ENCODE measurements at regions not wholly inside any gene's neighbourhood (a gene's known extent, or its start where the extent isn't known, plus 50 kb on each side); places are given as distances from the start of the nearest gene placed in this dataset.
A peak's percentile ranks its signal among the peaks of the same experiment; 100 is the strongest.

GRCh38 chr7:22005151-22005550 is 59.5 kb upstream of the CDCA7L start:
- ATAC-seq (ENCODE audit: insufficient read depth, low FRiP score) (no peak), DNase-seq (no peak)
- H3K27ac ChIP-seq (ENCODE audit: low read depth in 1 of 2, low read length in 1 of 2): no peak overlapping the region
- 82 to 86% methylated on average over 1 of the region's 1 CpG for WGBS, 2 donors
- H3K9ac ChIP-seq (ENCODE audit: insufficient read depth in 1 of 2, low read length in 2 of 2): no peak overlapping the region
- H3K4me3 ChIP-seq: no peak overlapping the region
- H3K4me1 ChIP-seq (ENCODE audit: control insufficient read depth in 5 of 5, insufficient read depth in 5 of 5, low read length in 5 of 5): peaks cover 0 to 5% (median 0%) of the 10 kb centered on the region in 5 donors
- no peaks in the 10 kb centered on the region for H3K9me3 ChIP-seq (ENCODE audit: control insufficient read depth in 4 of 4, insufficient read depth in 3 of 4, low read length in 3 of 4)
- H3K36me3 ChIP-seq (ENCODE audit: control insufficient read depth in 4 of 4, insufficient read depth in 4 of 4, low read length in 4 of 4): no peaks in the 10 kb centered on the region
- no peak for TF ChIP-seq CTCF (IDR thresholded peaks at IDR 0.05; ENCODE audit: control extremely low read depth, extremely low read depth)
- H3K27me3 ChIP-seq (ENCODE audit: control insufficient read depth in 3 of 3, insufficient read depth in 3 of 3, low read length in 2 of 3): peaks cover 0 to 2% (median 0%) of the 10 kb centered on the region in 3 donors

GRCh38 chr7:22002726-22003125 is 57.0 kb upstream of the CDCA7L start:
- H3K4me3 ChIP-seq: no peak overlapping the region
- 73 to 92% methylated on average over 1 of the region's 1 CpG for WGBS, 2 donors
- TF ChIP-seq CTCF (IDR thresholded peaks at IDR 0.05; ENCODE audit: control extremely low read depth, extremely low read depth): no peak
- peaks cover 0 to 2% (median 0%) of the 10 kb centered on the region in 3 donors for H3K27me3 ChIP-seq (ENCODE audit: control insufficient read depth in 3 of 3, insufficient read depth in 3 of 3, low read length in 2 of 3)
- H3K4me1 ChIP-seq (ENCODE audit: control insufficient read depth in 5 of 5, insufficient read depth in 5 of 5, low read length in 5 of 5): no peaks in the 10 kb centered on the region
- no peaks in the 10 kb centered on the region for H3K9me3 ChIP-seq (ENCODE audit: control insufficient read depth in 4 of 4, insufficient read depth in 3 of 4, low read length in 3 of 4)
- no peaks in the 10 kb centered on the region for H3K36me3 ChIP-seq (ENCODE audit: control insufficient read depth in 4 of 4, insufficient read depth in 4 of 4, low read length in 4 of 4)
- DNase-seq: no peak
- no peak overlapping the region for H3K27ac ChIP-seq (ENCODE audit: low read depth in 1 of 2, low read length in 1 of 2)
- ATAC-seq (ENCODE audit: insufficient read depth, low FRiP score): no peak
- H3K9ac ChIP-seq (ENCODE audit: insufficient read depth in 1 of 2, low read length in 2 of 2): no peak overlapping the region

- 15 to 16% methylated on average over 8 of the region's 8 CpGs for WGBS, 2 donors
- peak; percentile 67 for TF ChIP-seq CTCF (IDR thresholded peaks at IDR 0.05; ENCODE audit: control extremely low read depth, extremely low read depth)
- Histone ChIP-seq H3K36me3 (ENCODE audit: control insufficient read depth in 4 of 4, insufficient read depth in 4 of 4, low read length in 4 of 4) (no peaks in the 10 kb centered on the region), H3K27me3 (ENCODE audit: control insufficient read depth in 3 of 3, insufficient read depth in 3 of 3, low read length in 2 of 3) (peaks cover 0 to 2% (median 0%) of the 10 kb centered on the region in 3 donors), H3K27ac (ENCODE audit: low read depth in 1 of 2, low read length in 1 of 2) (no peak overlapping the region), H3K9ac (ENCODE audit: insufficient read depth in 1 of 2, low read length in 2 of 2) (no peak overlapping the region), H3K4me3 (no peak overlapping the region), H3K9me3 (ENCODE audit: control insufficient read depth in 4 of 4, insufficient read depth in 3 of 4, low read length in 3 of 4) (no peaks in the 10 kb centered on the region), H3K4me1 (ENCODE audit: control insufficient read depth in 5 of 5, insufficient read depth in 5 of 5, low read length in 5 of 5) (no peaks in the 10 kb centered on the region)
- ATAC-seq (ENCODE audit: insufficient read depth, low FRiP score) (peak; percentile 94), DNase-seq (peak in 2 of 3 donors; percentile 75 to 79)
Observed at GRCh38 chr7:22001345-22002004, 55.8 kb upstream of the CDCA7L start.

GRCh38 chr7:21999896-22000295 is 54.2 kb upstream of the CDCA7L start:
- Histone ChIP-seq H3K9ac (ENCODE audit: insufficient read depth in 1 of 2, low read length in 2 of 2) (no peak overlapping the region), H3K4me1 (ENCODE audit: control insufficient read depth in 5 of 5, insufficient read depth in 5 of 5, low read length in 5 of 5) (no peaks in the 10 kb centered on the region), H3K36me3 (ENCODE audit: control insufficient read depth in 4 of 4, insufficient read depth in 4 of 4, low read length in 4 of 4) (no peaks in the 10 kb centered on the region), H3K27me3 (ENCODE audit: control insufficient read depth in 3 of 3, insufficient read depth in 3 of 3, low read length in 2 of 3) (peaks cover 0 to 2% (median 0%) of the 10 kb centered on the region in 3 donors), H3K27ac (ENCODE audit: low read depth in 1 of 2, low read length in 1 of 2) (no peak overlapping the region), H3K4me3 (no peak overlapping the region), H3K9me3 (ENCODE audit: control insufficient read depth in 4 of 4, insufficient read depth in 3 of 4, low read length in 3 of 4) (no peaks in the 10 kb centered on the region)
- DNase-seq (no peak), ATAC-seq (ENCODE audit: insufficient read depth, low FRiP score) (no peak)
- WGBS, 2 donors: 59 to 81% methylated on average over 6 of the region's 6 CpGs
- TF ChIP-seq CTCF (IDR thresholded peaks at IDR 0.05; ENCODE audit: control extremely low read depth, extremely low read depth): no peak

Data from lung (tissue), 11 donors.